ENCODE measurements at regions not wholly inside any gene's neighbourhood (a gene's known extent, or its start where the extent isn't known, plus 50 kb on each side); places are given as distances from the start of the nearest gene placed in this dataset.
A peak's percentile ranks its signal among the peaks of the same experiment; 100 is the strongest.

- Histone ChIP-seq H2AFZ (ENCODE audit: low read length) (no peak overlapping the region), H3K9me3 (ENCODE audit: low read length) (no peaks in the 10 kb centered on the region), H3K36me3 (ENCODE audit: low read depth, low read length) (no peaks in the 10 kb centered on the region), H3K79me2 (ENCODE audit: low read length) (no peaks in the 10 kb centered on the region), H3K9ac (ENCODE audit: low read length) (no peak overlapping the region), H3K4me3 (ENCODE audit: low read length) (no peak overlapping the region), H3K27ac (ENCODE audit: low read length) (no peak overlapping the region), H3K27me3 (ENCODE audit: low read length) (no peaks in the 10 kb centered on the region), H3K9me2 (replicated peaks; ENCODE audit: low read length) (no peaks in the 10 kb centered on the region), H3F3A (ENCODE audit: low read length, unreplicated experiment) (no peaks in the 10 kb centered on the region), H4K20me1 (ENCODE audit: low read length) (no peaks in the 10 kb centered on the region), H3K4me2 (ENCODE audit: low read length) (no peak overlapping the region), H3K4me1 (ENCODE audit: insufficient read depth, low read length) (no peaks in the 10 kb centered on the region)
- no peak for ATAC-seq
- CTCF ChIA-PET = no interaction called here
- no peak for TF ChIP-seq EZH2 (IDR thresholded peaks at IDR 0.05; ENCODE audit: low read length, unreplicated experiment)
- no peak for TF ChIP-seq EZH2phosphoT487 (IDR thresholded peaks at IDR 0.05; ENCODE audit: borderline replicate concordance, low read length)
- no peak for TF ChIP-seq CTCF (conservative IDR thresholded peaks at IDR 0.05; ENCODE audit: low read depth, low read length)
- intact Hi-C loops (cut with micrococcal nuclease) = no loop called here
- POLR2A ChIA-PET (ENCODE audit: unreplicated experiment) = no interaction called here
- no TSS peak for BruUV-seq (replicated peaks)
- no peak for DNase-seq
Measured at GRCh38 chr1:42004860-42005259, 86.1 kb upstream of the HIVEP3 start.

- TF ChIP-seq EZH2 (IDR thresholded peaks at IDR 0.05; ENCODE audit: low read length, unreplicated experiment) (no peak), CTCF (conservative IDR thresholded peaks at IDR 0.05; ENCODE audit: low read depth, low read length) (no peak), EZH2phosphoT487 (IDR thresholded peaks at IDR 0.05; ENCODE audit: borderline replicate concordance, low read length) (no peak)
- no peak overlapping the region for H2AFZ ChIP-seq (ENCODE audit: low read length)
- DNase-seq (no peak), ATAC-seq (no peak)
- ChIA-PET POLR2A (ENCODE audit: unreplicated experiment) (no interaction called here), CTCF (interaction anchor here (0.6 kb wide), 1 partner anchor 50 kb away, joined by 4 read pairs; no protein-coding TSS in a partner anchor)
- H3K9me3 ChIP-seq (ENCODE audit: low read length) = no peaks in the 10 kb centered on the region
- H3K4me1 ChIP-seq (ENCODE audit: insufficient read depth, low read length) = no peaks in the 10 kb centered on the region
- H3K79me2 ChIP-seq (ENCODE audit: low read length) = no peaks in the 10 kb centered on the region
- H3K9me2 ChIP-seq (replicated peaks; ENCODE audit: low read length) = no peaks in the 10 kb centered on the region
- H3K36me3 ChIP-seq (ENCODE audit: low read depth, low read length) = no peaks in the 10 kb centered on the region
- intact Hi-C loops (cut with micrococcal nuclease) = no loop called here
- no peak overlapping the region for H3K4me2 ChIP-seq (ENCODE audit: low read length)
- no peaks in the 10 kb centered on the region for H3F3A ChIP-seq (ENCODE audit: low read length, unreplicated experiment)
- H3K27me3 ChIP-seq (ENCODE audit: low read length) = no peaks in the 10 kb centered on the region
- H4K20me1 ChIP-seq (ENCODE audit: low read length) = no peaks in the 10 kb centered on the region
- BruUV-seq (replicated peaks) = no TSS peak
- no peak overlapping the region for H3K27ac ChIP-seq (ENCODE audit: low read length)
- H3K9ac ChIP-seq (ENCODE audit: low read length) = no peak overlapping the region
- H3K4me3 ChIP-seq (ENCODE audit: low read length) = no peak overlapping the region
Measured at GRCh38 chr1:42004322-42004721, 85.6 kb upstream of the HIVEP3 start.

GRCh38 chr1:42003433-42003832, 84.7 kb upstream of the HIVEP3 start:
- Histone ChIP-seq H3K36me3 (ENCODE audit: low read depth, low read length) (no peaks in the 10 kb centered on the region), H3K27me3 (ENCODE audit: low read length) (no peaks in the 10 kb centered on the region), H3F3A (ENCODE audit: low read length, unreplicated experiment) (no peaks in the 10 kb centered on the region), H3K9me3 (ENCODE audit: low read length) (no peaks in the 10 kb centered on the region), H3K4me3 (ENCODE audit: low read length) (no peak overlapping the region), H3K79me2 (ENCODE audit: low read length) (no peaks in the 10 kb centered on the region), H3K27ac (ENCODE audit: low read length) (no peak overlapping the region), H3K4me1 (ENCODE audit: insufficient read depth, low read length) (no peaks in the 10 kb centered on the region), H2AFZ (ENCODE audit: low read length) (no peak overlapping the region), H3K4me2 (ENCODE audit: low read length) (no peak overlapping the region), H3K9ac (ENCODE audit: low read length) (no peak overlapping the region), H3K9me2 (replicated peaks; ENCODE audit: low read length) (no peaks in the 10 kb centered on the region), H4K20me1 (ENCODE audit: low read length) (no peaks in the 10 kb centered on the region)
- ChIA-PET POLR2A (ENCODE audit: unreplicated experiment) (no interaction called here), CTCF (no interaction called here)
- ATAC-seq = no peak
- intact Hi-C loops (cut with micrococcal nuclease) = no loop called here
- TF ChIP-seq EZH2phosphoT487 (IDR thresholded peaks at IDR 0.05; ENCODE audit: borderline replicate concordance, low read length) (no peak), EZH2 (IDR thresholded peaks at IDR 0.05; ENCODE audit: low read length, unreplicated experiment) (no peak), CTCF (conservative IDR thresholded peaks at IDR 0.05; ENCODE audit: low read depth, low read length) (no peak)
- peak; percentile 48 for DNase-seq
- no TSS peak for BruUV-seq (replicated peaks)
